Uterus (tissue), 2 donors: ENCODE measurements at regions not wholly inside any gene's neighbourhood (a gene's known extent, or its start where the extent isn't known, plus 50 kb on each side); places are given as distances from the start of the nearest gene placed in this dataset.

Source experiments
- CTCF ChIP-seq, 4 experiments: fragments of 200-600 bp in 2 of 4; fragments of 450-650 bp in 2 of 4; sonication (generic) in 2 of 4; IDR thresholded peaks; one replicate each; pipeline ENCODE4 v1.5.1; 2016 to 2019; ENCODE audit warnings: antibody characterized with exemption in 4 of 4, mild to moderate bottlenecking in 2 of 4, moderate library complexity in 1 of 4
- POLR2A ChIP-seq, 2 donors: fragments of 450-650 bp; IDR thresholded peaks; one replicate each; pipeline ENCODE4 v1.6.1; 2016; ENCODE audit warnings: antibody characterized with exemption in 2 of 2, mild to moderate bottlenecking in 1 of 2, moderate library complexity in 1 of 2

GRCh38 chr1:5351366-5351765 lies 640.9 kb downstream of the NPHP4 start:
- no peak for TF ChIP-seq CTCF (IDR thresholded peaks at IDR 0.05)
- no peak for TF ChIP-seq POLR2A (IDR thresholded peaks at IDR 0.05)
